GM18858 (cell line): ENCODE measurements at regions not wholly inside any gene's neighbourhood (a gene's known extent, or its start where the extent isn't known, plus 50 kb on each side); places are given as distances from the start of the nearest gene placed in this dataset.

Experiments
- ATAC-seq: cut with Tn5 transposase; IDR thresholded peaks from one replicate; pipeline ENCODE4 v1.9.1; 2021; ENCODE audit not compliant: unreplicated experiment

- ATAC-seq = no peak
Measured at GRCh38 chr3:194801461-194802432, 116.1 kb downstream of the FAM43A start.

DNA sequence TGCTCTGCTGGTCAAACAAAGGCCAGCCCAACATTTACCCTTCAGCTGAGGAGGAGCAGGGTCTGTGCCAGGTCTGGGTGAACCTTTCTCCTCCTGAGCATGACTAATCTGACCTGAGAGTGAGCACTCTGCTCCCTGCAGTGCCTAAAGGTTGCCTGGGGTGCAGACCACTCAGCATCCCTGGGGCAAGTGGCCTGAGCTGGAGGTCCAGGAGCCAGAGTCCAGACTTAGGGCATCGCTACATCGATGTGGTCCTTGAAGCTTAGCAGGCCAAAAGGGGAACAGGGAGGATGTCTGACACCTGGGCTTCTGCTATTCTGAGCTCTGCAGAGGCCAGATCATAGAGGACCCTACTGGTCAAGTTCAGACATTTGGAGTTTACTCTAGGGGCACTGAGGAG, 119.1 kb downstream of the FAM43A start:
- no peak for ATAC-seq

DNA sequence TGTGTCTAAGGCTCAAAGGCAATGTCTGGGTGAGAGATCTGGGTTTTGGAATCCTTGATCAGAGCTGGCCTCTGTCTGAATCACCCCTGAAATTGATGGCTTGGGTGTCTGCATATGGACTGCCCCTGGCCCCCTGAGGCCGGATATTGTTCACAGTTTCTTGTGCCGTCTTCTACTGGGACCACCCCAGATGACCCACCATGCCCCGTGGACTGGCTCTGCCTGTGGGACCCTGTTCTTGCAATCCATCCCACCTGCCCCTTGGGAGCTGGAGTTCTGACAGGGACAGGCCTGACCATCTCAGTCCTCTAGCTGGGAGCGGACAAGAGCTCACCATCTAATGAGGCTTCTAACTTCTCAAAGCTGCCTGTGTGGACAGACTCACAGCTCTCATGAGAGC, 119.9 kb downstream of the FAM43A start:
- no peak for ATAC-seq

- ATAC-seq = no peak
Measured at GRCh38 chr3:194806991-194807630, 121.4 kb downstream of the FAM43A start.

- no peak for ATAC-seq
Measured at GRCh38 chr3:194808640-194809097, 123.0 kb downstream of the FAM43A start.

DNA sequence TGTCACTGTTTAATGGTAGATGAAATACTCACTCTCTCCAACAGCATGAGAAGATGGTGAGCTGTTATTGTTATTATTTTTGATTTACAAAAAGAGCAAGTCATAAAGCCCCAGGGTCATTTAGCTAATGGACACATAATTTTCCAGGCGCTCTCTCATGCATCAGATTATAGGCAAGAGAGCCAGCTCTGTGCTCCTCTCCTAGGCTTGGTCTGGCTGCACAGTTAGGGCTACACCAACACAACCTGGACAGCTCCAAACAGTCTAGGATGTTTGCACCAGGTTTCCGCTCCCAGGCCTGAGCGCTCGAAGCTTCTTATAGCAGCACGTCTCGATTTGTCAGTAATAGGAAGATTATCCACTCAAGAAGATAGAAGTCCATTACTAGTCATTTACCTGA, 123.7 kb downstream of the FAM43A start:
- no peak for ATAC-seq

- no peak for ATAC-seq
Measured at GRCh38 chr3:194810076-194810475, 124.4 kb downstream of the FAM43A start.

- no peak for ATAC-seq
Measured at GRCh38 chr3:194811118-194811517, 125.4 kb downstream of the FAM43A start.

GRCh38 chr3:194812176-194812575, 126.5 kb downstream of the FAM43A start:
- ATAC-seq = no peak

DNA sequence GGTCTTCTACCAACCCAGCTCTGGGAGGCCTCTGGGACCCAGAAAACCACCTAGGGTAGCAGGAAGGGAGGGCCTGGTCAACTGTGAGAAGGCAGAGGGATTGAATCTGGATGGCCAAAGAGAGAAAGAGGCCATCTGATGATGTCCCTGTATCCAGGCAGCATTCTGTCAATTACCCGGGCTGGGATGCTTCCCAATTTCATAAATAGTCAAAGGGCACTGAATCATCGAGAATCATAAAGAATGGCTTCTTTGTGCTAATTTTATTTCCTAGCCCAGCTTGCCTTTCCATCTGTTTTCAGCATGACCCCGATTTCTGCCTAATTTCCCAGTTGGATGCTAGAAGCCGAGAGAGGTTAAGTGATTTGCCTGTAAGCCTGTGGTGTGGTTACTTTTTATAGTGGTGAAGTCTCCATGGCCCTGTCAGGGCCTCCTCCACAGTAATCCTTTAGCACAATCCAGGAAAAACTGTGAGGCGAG, 129.2 kb downstream of the FAM43A start:
- no peak for ATAC-seq

GRCh38 chr3:194816748-194817591, 131.3 kb downstream of the FAM43A start:
- ATAC-seq = no peak

DNA sequence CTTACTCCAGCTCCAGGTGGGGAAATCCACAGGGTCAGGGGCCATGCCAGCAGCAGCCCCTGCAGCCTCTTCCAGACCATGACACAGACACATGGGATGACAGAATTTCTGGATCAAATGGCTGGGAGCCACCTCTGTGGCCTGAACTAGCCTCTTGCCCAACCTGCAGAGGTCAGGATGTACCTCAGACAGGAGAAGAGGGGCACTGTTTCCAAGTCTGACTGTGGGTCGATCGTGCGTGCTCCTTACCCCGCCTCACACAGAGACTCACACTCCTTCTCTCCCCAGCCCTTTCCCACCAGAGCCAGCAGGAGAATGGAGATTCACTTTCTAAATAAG, 131.9 kb downstream of the FAM43A start:
- no peak for ATAC-seq

- no peak for ATAC-seq
Measured at GRCh38 chr3:194817936-194818335, 132.3 kb downstream of the FAM43A start.

DNA sequence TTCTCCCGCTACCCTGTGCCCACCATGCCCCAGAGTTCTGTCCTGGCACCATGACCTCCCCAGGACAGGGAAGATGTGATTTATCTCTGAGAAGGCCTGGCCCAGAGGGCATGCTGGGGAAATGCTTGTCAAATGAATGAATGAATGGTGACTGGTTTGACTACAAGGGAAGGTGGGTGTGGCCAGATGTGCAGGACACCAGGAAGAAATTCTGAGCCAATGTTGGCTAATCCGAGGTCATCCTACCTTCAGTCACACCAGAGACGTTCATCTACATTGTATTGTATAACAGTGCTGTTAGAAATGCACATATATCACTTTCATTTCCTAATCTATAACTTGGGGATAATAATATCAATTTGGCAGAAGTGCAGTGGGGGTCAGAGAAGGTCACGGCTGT, 138.4 kb downstream of the FAM43A start:
- no peak for ATAC-seq

DNA sequence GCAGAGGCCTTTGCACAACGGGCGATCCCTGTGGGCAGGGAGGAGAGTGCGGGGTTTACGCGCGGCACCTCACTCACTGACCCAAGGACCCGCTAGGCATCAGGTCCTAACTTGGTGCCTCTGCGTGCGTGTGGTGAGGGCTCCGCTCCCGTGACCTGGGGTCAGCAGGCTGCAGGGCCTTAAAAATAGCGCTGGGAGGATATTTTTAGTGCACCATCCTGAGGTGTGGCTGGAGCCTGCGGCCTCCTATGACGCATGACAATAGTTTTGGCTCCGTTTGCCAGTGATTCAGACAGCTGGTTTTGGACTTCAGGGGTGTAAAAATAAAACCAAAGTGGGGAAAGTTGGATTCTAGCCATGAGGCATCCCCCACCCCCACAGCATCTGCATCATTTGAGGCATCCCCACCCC, 139.0 kb downstream of the FAM43A start:
- no peak for ATAC-seq

DNA sequence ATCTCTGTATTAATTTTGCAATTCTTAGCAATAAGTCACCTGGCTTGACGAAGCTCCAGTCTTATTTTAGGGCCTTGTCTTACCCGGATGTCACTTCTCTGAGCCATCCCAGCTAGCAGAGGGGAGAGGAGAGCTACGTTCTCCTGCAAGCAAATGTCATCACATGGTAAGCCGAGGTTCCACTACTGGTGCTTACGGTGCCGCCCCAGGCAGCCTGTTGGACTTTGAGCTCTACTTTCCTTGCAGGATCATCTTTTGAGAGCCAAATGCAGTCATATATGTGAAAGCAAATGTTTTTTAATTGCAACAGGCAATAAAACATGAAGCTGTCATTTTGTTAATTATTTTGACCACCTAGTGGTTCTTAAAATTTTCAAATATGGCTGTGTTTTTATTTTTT, 140.9 kb downstream of the FAM43A start:
- ATAC-seq = no peak

DNA sequence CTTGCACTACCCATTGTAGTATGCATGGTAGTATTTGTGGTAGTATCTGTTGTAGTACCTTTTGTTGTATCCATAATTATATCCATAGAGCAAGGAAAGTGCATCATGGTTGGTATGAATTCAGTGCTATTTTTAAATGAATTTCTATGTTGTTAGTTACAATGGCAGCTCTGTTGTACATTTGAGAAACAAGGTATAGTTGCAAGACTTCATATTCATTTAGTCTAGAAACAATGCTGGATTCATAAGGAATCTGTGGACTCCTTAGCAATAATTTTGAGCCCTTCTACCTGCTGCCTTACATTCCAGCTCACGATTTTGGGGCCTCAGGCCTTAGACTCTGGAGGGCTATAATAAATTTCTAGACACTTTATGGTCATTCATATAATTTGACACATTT, 141.8 kb downstream of the FAM43A start:
- ATAC-seq = no peak

- no peak for ATAC-seq
Measured at GRCh38 chr3:194828116-194828515, 142.4 kb downstream of the FAM43A start.

GRCh38 chr3:194828926-194829325, 143.2 kb downstream of the FAM43A start:
- no peak for ATAC-seq

- no peak for ATAC-seq
Measured at GRCh38 chr3:194830401-194830800, 144.7 kb downstream of the FAM43A start.

GRCh38 chr3:194830978-194831377, 145.3 kb downstream of the FAM43A start:
- ATAC-seq = no peak
